ENCODE measurements at regions not wholly inside any gene's neighbourhood (a gene's known extent, or its start where the extent isn't known, plus 50 kb on each side); places are given as distances from the start of the nearest gene placed in this dataset.

GRCh38 chr22:26893173-26894110 is 236.1 kb downstream of the MIAT start:
- H3K4me3 ChIP-seq = no peak overlapping the region
- intact Hi-C loops (cut with DNase I) = no loop called here
- DNase-seq = no peak
- WGBS, 3 donors = 82 to 89% (median 87%) methylated on average over 18 of the region's 18 CpGs
- TF ChIP-seq EP300 (IDR thresholded peaks at IDR 0.05) = no peak
- no peak for TF ChIP-seq POLR2A (IDR thresholded peaks at IDR 0.05)
- no peak for TF ChIP-seq CTCF (IDR thresholded peaks at IDR 0.05)
- H3K36me3 ChIP-seq = no peaks in the 10 kb centered on the region
- H3K27ac ChIP-seq = no peak overlapping the region
- H3K27me3 ChIP-seq = no peaks in the 10 kb centered on the region
- no peaks in the 10 kb centered on the region for H3K4me1 ChIP-seq (ENCODE audit: insufficient read depth)
- no peaks in the 10 kb centered on the region for H3K9me3 ChIP-seq

- Histone ChIP-seq H3K9me3 (no peaks in the 10 kb centered on the region), H3K4me1 (ENCODE audit: insufficient read depth) (no peaks in the 10 kb centered on the region), H3K36me3 (no peaks in the 10 kb centered on the region), H3K27ac (no peak overlapping the region), H3K27me3 (no peaks in the 10 kb centered on the region), H3K4me3 (no peak overlapping the region)
- 51 to 60% (median 52%) methylated on average over 5 of the region's 5 CpGs for WGBS, 3 donors
- TF ChIP-seq CTCF (IDR thresholded peaks at IDR 0.05) = no peak
- TF ChIP-seq POLR2A (IDR thresholded peaks at IDR 0.05) = no peak
- TF ChIP-seq EP300 (IDR thresholded peaks at IDR 0.05) = no peak
- intact Hi-C loops (cut with DNase I) = no loop called here
- DNase-seq = no peak
Observed at GRCh38 chr22:26894362-26894761, 237.0 kb downstream of the MIAT start.

GRCh38 chr22:26894766-26895485 is 237.5 kb downstream of the MIAT start:
- intact Hi-C loops (cut with DNase I) = no loop called here
- 4 to 10% (median 10%) methylated on average over 5 of the region's 5 CpGs for WGBS, 3 donors
- Histone ChIP-seq H3K4me3 (no peak overlapping the region), H3K27me3 (peaks cover under 1% of the 10 kb centered on the region), H3K36me3 (no peaks in the 10 kb centered on the region), H3K27ac (peak overlapping the region in 1 of 2 donors; percentile 37), H3K4me1 (ENCODE audit: insufficient read depth) (no peaks in the 10 kb centered on the region), H3K9me3 (no peaks in the 10 kb centered on the region)
- TF ChIP-seq POLR2A (IDR thresholded peaks at IDR 0.05) (no peak), EP300 (IDR thresholded peaks at IDR 0.05) (no peak), CTCF (IDR thresholded peaks at IDR 0.05) (no peak)
- DNase-seq = peak in 1 of 5 donors; percentile 26

GRCh38 chr22:26897384-26897783 is 240.0 kb downstream of the MIAT start:
- no peak for DNase-seq
- TF ChIP-seq CTCF (IDR thresholded peaks at IDR 0.05) = no peak
- no peak for TF ChIP-seq EP300 (IDR thresholded peaks at IDR 0.05)
- TF ChIP-seq POLR2A (IDR thresholded peaks at IDR 0.05) = no peak
- intact Hi-C loops (cut with DNase I) = no loop called here
- WGBS, 3 donors = 86 to 90% (median 87%) methylated on average over 1 of the region's 1 CpG
- Histone ChIP-seq H3K27me3 (peaks cover 2% of the 10 kb centered on the region), H3K36me3 (no peaks in the 10 kb centered on the region), H3K27ac (no peak overlapping the region), H3K4me1 (ENCODE audit: insufficient read depth) (no peaks in the 10 kb centered on the region), H3K9me3 (no peaks in the 10 kb centered on the region), H3K4me3 (no peak overlapping the region)
